Suprapubic skin (tissue), 4 donors: ENCODE measurements at regions not wholly inside any gene's neighbourhood (a gene's known extent, or its start where the extent isn't known, plus 50 kb on each side); places are given as distances from the start of the nearest gene placed in this dataset.

Source experiments
- DNase-seq, 2 donors: peaks; one replicate each; pipeline ENCODE4 v3.0.0-alpha.2; 2019; ENCODE audit warnings: low spot score in 2 of 2
- H3K27ac ChIP-seq: fragments of 200-600 bp; sonication (generic); one replicate; pipeline ENCODE4 v1.5.1; 2019
- H3K27me3 ChIP-seq: fragments of 200-600 bp; sonication (generic); one replicate; pipeline ENCODE4 v1.5.1; 2019
- H3K36me3 ChIP-seq: fragments of 200-600 bp; sonication (generic); one replicate; pipeline ENCODE4 v1.5.1; 2019
- H3K4me1 ChIP-seq: fragments of 200-600 bp; sonication (generic); one replicate; pipeline ENCODE4 v1.5.1; 2019
- H3K4me3 ChIP-seq: fragments of 200-600 bp; sonication (generic); one replicate; pipeline ENCODE4 v1.5.1; 2019; ENCODE audit warnings: mild to moderate bottlenecking
- H3K9me3 ChIP-seq: fragments of 200-600 bp; sonication (generic); one replicate; pipeline ENCODE4 v1.5.1; 2019
- CTCF ChIP-seq, 2 donors: fragments of 200-600 bp in 1 of 2; fragments of 450-650 bp in 1 of 2; sonication (generic) in 1 of 2; IDR thresholded peaks; one replicate each; pipeline ENCODE4 v1.5.1; 2016 to 2019; ENCODE audit warnings: antibody characterized with exemption in 2 of 2, mild to moderate bottlenecking in 1 of 2, moderate library complexity in 1 of 2
- EP300 ChIP-seq: sonication (generic); formaldehyde crosslinking; IDR thresholded peaks from one replicate; pipeline ENCODE4 v1.6.1; 2017; ENCODE audit warnings: antibody characterized with exemption
- POLR2A ChIP-seq, 2 donors: fragments of 450-650 bp; IDR thresholded peaks; one replicate each; pipeline ENCODE4 v1.6.1; 2017; ENCODE audit warnings: antibody characterized with exemption in 2 of 2, mild to moderate bottlenecking in 2 of 2, moderate library complexity in 2 of 2
- POLR2AphosphoS5 ChIP-seq, 3 donors: sonication (generic); formaldehyde crosslinking; IDR thresholded peaks; one replicate each; pipeline ENCODE4 v1.6.1; 2017; ENCODE audit warnings: antibody characterized with exemption in 3 of 3
- WGBS: methylation state at CpG from one replicate; pipeline ENCODE4 v1.1.5; 2018; 5-methylcytosine and 5-hydroxymethylcytosine counted together

- TF ChIP-seq POLR2AphosphoS5 (IDR thresholded peaks at IDR 0.05), result no peak
- no peak for TF ChIP-seq EP300
- TF ChIP-seq CTCF (IDR thresholded peaks at IDR 0.05), result no peak
- TF ChIP-seq POLR2A (IDR thresholded peaks at IDR 0.05), result no peak
- Histone ChIP-seq H3K36me3 (no peaks in the 10 kb centered on the region), H3K27ac (no peak overlapping the region), H3K9me3 (no peaks in the 10 kb centered on the region), H3K4me3 (no peak overlapping the region), H3K4me1 (no peaks in the 10 kb centered on the region), H3K27me3 (no peaks in the 10 kb centered on the region)
- 35% methylated on average over 2 of the region's 2 CpGs for WGBS
- no peak for DNase-seq
Observed at GRCh38 chr4:185892165-185892564, 80.2 kb upstream of the SORBS2 start.

- Histone ChIP-seq H3K36me3 (no peaks in the 10 kb centered on the region), H3K4me1 (no peaks in the 10 kb centered on the region), H3K27me3 (no peaks in the 10 kb centered on the region), H3K9me3 (no peaks in the 10 kb centered on the region), H3K4me3 (no peak overlapping the region), H3K27ac (no peak overlapping the region)
- 91% methylated on average over 4 of the region's 4 CpGs for WGBS
- no peak for DNase-seq
- TF ChIP-seq POLR2A (IDR thresholded peaks at IDR 0.05) (no peak), EP300 (no peak), CTCF (IDR thresholded peaks at IDR 0.05) (no peak), POLR2AphosphoS5 (IDR thresholded peaks at IDR 0.05) (no peak)
Observed at GRCh38 chr4:185893500-185893899, 81.5 kb upstream of the SORBS2 start.

GRCh38 chr4:185894481-185894880 is 82.5 kb upstream of the SORBS2 start:
- 84% methylated on average over 4 of the region's 4 CpGs for WGBS
- no peaks in the 10 kb centered on the region for H3K4me1 ChIP-seq
- H3K27me3 ChIP-seq, result no peaks in the 10 kb centered on the region
- DNase-seq, result no peak
- H3K36me3 ChIP-seq, result no peaks in the 10 kb centered on the region
- no peak overlapping the region for H3K27ac ChIP-seq
- no peak overlapping the region for H3K4me3 ChIP-seq
- TF ChIP-seq POLR2A (IDR thresholded peaks at IDR 0.05), result no peak
- TF ChIP-seq POLR2AphosphoS5 (IDR thresholded peaks at IDR 0.05), result no peak
- TF ChIP-seq EP300, result no peak
- TF ChIP-seq CTCF (IDR thresholded peaks at IDR 0.05), result no peak
- no peaks in the 10 kb centered on the region for H3K9me3 ChIP-seq

GRCh38 chr4:185895351-185895750 is 83.4 kb upstream of the SORBS2 start:
- 99% methylated on average over 14 of the region's 14 CpGs for WGBS

GRCh38 chr4:185895866-185896265 is 83.9 kb upstream of the SORBS2 start:
- no peaks in the 10 kb centered on the region for H3K27me3 ChIP-seq
- no peak for DNase-seq
- WGBS, result 94% methylated on average over 3 of the region's 3 CpGs

More at GRCh38 chr4:185895351-185895750, 83.4 kb upstream of the SORBS2 start:
- H3K9me3 ChIP-seq, result no peaks in the 10 kb centered on the region
- no peak overlapping the region for H3K27ac ChIP-seq
- no peak for TF ChIP-seq EP300
- no peak for TF ChIP-seq POLR2AphosphoS5 (IDR thresholded peaks at IDR 0.05)
- TF ChIP-seq POLR2A (IDR thresholded peaks at IDR 0.05), result no peak
- H3K4me3 ChIP-seq, result no peak overlapping the region
- DNase-seq, result no peak
- no peaks in the 10 kb centered on the region for H3K36me3 ChIP-seq
- no peaks in the 10 kb centered on the region for H3K4me1 ChIP-seq
- H3K27me3 ChIP-seq, result no peaks in the 10 kb centered on the region

More at GRCh38 chr4:185895866-185896265, 83.9 kb upstream of the SORBS2 start:
- Histone ChIP-seq H3K36me3 (no peaks in the 10 kb centered on the region), H3K4me1 (no peaks in the 10 kb centered on the region), H3K4me3 (no peak overlapping the region), H3K27ac (no peak overlapping the region), H3K9me3 (no peaks in the 10 kb centered on the region)
- no peak for TF ChIP-seq CTCF (IDR thresholded peaks at IDR 0.05)
